ENCODE measurements at regions not wholly inside any gene's neighbourhood (a gene's known extent, or its start where the extent isn't known, plus 50 kb on each side); places are given as distances from the start of the nearest gene placed in this dataset.

DNA sequence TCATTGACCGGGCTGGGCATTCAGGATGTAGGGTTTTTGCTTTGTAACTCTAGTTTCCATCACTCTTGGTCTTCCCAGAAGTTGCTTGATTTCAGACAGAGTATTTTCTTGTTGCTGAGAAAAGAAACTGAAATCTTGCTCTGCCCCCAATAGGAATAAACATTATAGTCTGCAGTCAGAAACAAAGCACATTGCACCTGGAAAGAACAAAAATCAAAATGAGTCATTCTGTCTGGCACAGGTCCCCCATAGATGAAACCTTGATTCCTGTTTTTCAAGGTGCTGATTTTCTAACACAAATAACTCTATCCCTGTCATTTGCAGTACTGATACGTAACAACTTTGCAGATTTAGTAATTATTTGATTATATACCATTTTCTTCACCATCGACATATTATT, 232.1 kb downstream of the FBXO4 start:
- TF ChIP-seq, protein P1, sequence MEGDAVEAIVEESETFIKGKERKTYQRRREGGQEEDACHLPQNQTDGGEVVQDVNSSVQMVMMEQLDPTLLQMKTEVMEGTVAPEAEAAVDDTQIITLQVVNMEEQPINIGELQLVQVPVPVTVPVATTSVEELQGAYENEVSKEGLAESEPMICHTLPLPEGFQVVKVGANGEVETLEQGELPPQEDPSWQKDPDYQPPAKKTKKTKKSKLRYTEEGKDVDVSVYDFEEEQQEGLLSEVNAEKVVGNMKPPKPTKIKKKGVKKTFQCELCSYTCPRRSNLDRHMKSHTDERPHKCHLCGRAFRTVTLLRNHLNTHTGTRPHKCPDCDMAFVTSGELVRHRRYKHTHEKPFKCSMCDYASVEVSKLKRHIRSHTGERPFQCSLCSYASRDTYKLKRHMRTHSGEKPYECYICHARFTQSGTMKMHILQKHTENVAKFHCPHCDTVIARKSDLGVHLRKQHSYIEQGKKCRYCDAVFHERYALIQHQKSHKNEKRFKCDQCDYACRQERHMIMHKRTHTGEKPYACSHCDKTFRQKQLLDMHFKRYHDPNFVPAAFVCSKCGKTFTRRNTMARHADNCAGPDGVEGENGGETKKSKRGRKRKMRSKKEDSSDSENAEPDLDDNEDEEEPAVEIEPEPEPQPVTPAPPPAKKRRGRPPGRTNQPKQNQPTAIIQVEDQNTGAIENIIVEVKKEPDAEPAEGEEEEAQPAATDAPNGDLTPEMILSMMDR (IDR thresholded peaks at IDR 0.05), result no peak
- no peak for TF ChIP-seq POLR2A (IDR thresholded peaks at IDR 0.05)

Data from uterus (tissue), 2 donors.